IMR-90 (cell line): ENCODE measurements at regions not wholly inside any gene's neighbourhood (a gene's known extent, or its start where the extent isn't known, plus 50 kb on each side); places are given as distances from the start of the nearest gene placed in this dataset.

Experiments
- ATAC-seq: fragments of 200-7000 bp; cut with Tn5 transposase; 2 replicates; pipeline ENCODE4 v1.9.1; 2020; ENCODE audit warnings: low read depth, mild to moderate bottlenecking, moderate library complexity
- BruUV-seq: library from RNA; stranded (reverse); fragments of 400-500 nt; replicated peaks from 2 replicates; lab custom pipeline; 2021; lab: Mats Ljungman, UMichigan
- CTCF ChIA-PET: fragments of 300-600 bp; formaldehyde crosslinking; extraction: SDS; loops from one replicate; lab custom pipeline; 2021; ENCODE audit warnings: antibody characterized with exemption; lab: Yijun Ruan, JAX
- POLR2A ChIA-PET: fragments of 300-600 bp; sonication (Branson Sonifier 250); formaldehyde crosslinking; loops from one replicate; lab custom pipeline; 2022; ENCODE audit warnings: antibody characterized with exemption; ENCODE audit not compliant: unreplicated experiment; lab: Charles Lee
- DNase-seq: peaks from one replicate; pipeline ENCODE4 v3.0.0; 2013
- H2AFZ ChIP-seq: replicated peaks from 2 replicates; pipeline ENCODE3; 2013; ENCODE audit warnings: low read length, mild to moderate bottlenecking; ENCODE audit not compliant: poor library complexity
- H2AK5ac ChIP-seq: 2 replicates; pipeline ENCODE4 v1.6.1; 2013; ENCODE audit warnings: low read depth, low read length, inconsistent platforms
- H2AK9ac ChIP-seq: replicated peaks from 2 replicates; pipeline ENCODE3; 2013; ENCODE audit warnings: mild to moderate bottlenecking, low read depth, low read length, moderate library complexity; ENCODE audit not compliant: poor library complexity
- H2BK120ac ChIP-seq: 2 replicates; pipeline ENCODE4 v1.6.1; 2013; ENCODE audit warnings: low read depth, low read length, inconsistent platforms
- H2BK15ac ChIP-seq: 3 replicates; pipeline ENCODE4 v1.6.1; 2013; ENCODE audit warnings: low read depth, low read length, inconsistent platforms
- H2BK20ac ChIP-seq: 2 replicates; pipeline ENCODE4 v1.6.1; 2013; ENCODE audit warnings: low read depth, mild to moderate bottlenecking, inconsistent platforms, low read length, moderate library complexity
- H2BK5ac ChIP-seq: 2 replicates; pipeline ENCODE4 v1.6.1; 2013; ENCODE audit warnings: mild to moderate bottlenecking, low read depth, low read length, inconsistent platforms; ENCODE audit not compliant: poor library complexity, severe bottlenecking
- H3K14ac ChIP-seq: replicated peaks from 2 replicates; pipeline ENCODE4 v1.6.1; 2013; ENCODE audit warnings: low read depth, low read length, inconsistent platforms
- H3K18ac ChIP-seq: 2 replicates; pipeline ENCODE4 v1.6.1; 2013; ENCODE audit warnings: low read depth, low read length, control low read depth
- H3K23ac ChIP-seq: 2 replicates; pipeline ENCODE4 v1.6.1; 2013; ENCODE audit warnings: low read depth, low read length, inconsistent platforms
- H3K27ac ChIP-seq: 2 replicates; pipeline ENCODE4 v1.5.1; 2013; ENCODE audit warnings: mild to moderate bottlenecking, control low read depth, low read length; ENCODE audit not compliant: insufficient read depth
- H3K27me3 ChIP-seq: 2 replicates; pipeline ENCODE4 v1.6.1; 2013; ENCODE audit warnings: low read length; ENCODE audit not compliant: control insufficient read depth, insufficient read depth
- H3K36me3 ChIP-seq: 2 replicates; pipeline ENCODE4 v1.6.1; 2013; ENCODE audit warnings: low read length, mixed read lengths; ENCODE audit not compliant: control insufficient read depth, insufficient read depth
- H3K4ac ChIP-seq: 2 replicates; pipeline ENCODE4 v1.6.1; 2013; ENCODE audit warnings: low read depth, low read length, inconsistent platforms
- H3K4me1 ChIP-seq: 2 replicates; pipeline ENCODE4 v1.6.1; 2013; ENCODE audit warnings: low read length, mixed read lengths; ENCODE audit not compliant: control insufficient read depth, insufficient read depth
- H3K4me2 ChIP-seq: 2 replicates; pipeline ENCODE4 v1.6.1; 2013; ENCODE audit warnings: low read depth, mild to moderate bottlenecking, control low read depth, low read length, moderate library complexity
- H3K4me3 ChIP-seq: 2 replicates; pipeline ENCODE4 v1.5.1; 2013; ENCODE audit warnings: low read depth, mild to moderate bottlenecking, control low read depth, low read length, moderate library complexity; ENCODE audit not compliant: insufficient read depth
- H3K56ac ChIP-seq: 2 replicates; pipeline ENCODE4 v1.6.1; 2013; ENCODE audit warnings: low read length, inconsistent platforms; ENCODE audit not compliant: insufficient read depth; ENCODE audit errors: extremely low read depth
- H3K79me1 ChIP-seq, 2 experiments: 2 replicates each; pipeline ENCODE4 v1.6.1; 2013; ENCODE audit warnings: low read length in 2 of 2, inconsistent platforms in 1 of 2, low read depth in 1 of 2
- H3K9ac ChIP-seq: 2 replicates; pipeline ENCODE4 v1.6.1; 2013; ENCODE audit warnings: low read depth, low read length, control low read depth
- H3K9me1 ChIP-seq: 2 replicates; pipeline ENCODE4 v1.6.1; 2013; ENCODE audit warnings: low read length, inconsistent platforms; ENCODE audit not compliant: insufficient read depth
- H3K9me3 ChIP-seq: 2 replicates; pipeline ENCODE4 v1.6.1; 2013; ENCODE audit warnings: low read length; ENCODE audit not compliant: control insufficient read depth, insufficient read depth
- H4K20me1 ChIP-seq: 2 replicates; pipeline ENCODE4 v1.6.1; 2013; ENCODE audit warnings: low read length, inconsistent platforms; ENCODE audit not compliant: insufficient read depth
- H4K5ac ChIP-seq: 2 replicates; pipeline ENCODE4 v1.6.1; 2013; ENCODE audit warnings: mild to moderate bottlenecking, low read depth, low read length, control low read depth
- H4K8ac ChIP-seq, 2 experiments: 2 replicates each; pipeline ENCODE4 v1.6.1; 2013; ENCODE audit warnings: low read depth in 2 of 2, low read length in 2 of 2, control low read depth in 1 of 2, inconsistent platforms in 1 of 2
- H4K91ac ChIP-seq: 2 replicates; pipeline ENCODE4 v1.6.1; 2013; ENCODE audit warnings: low read depth, low read length, inconsistent platforms; ENCODE audit not compliant: insufficient read depth
- CHD1 ChIP-seq: IDR thresholded peaks from 2 replicates; pipeline ENCODE4 v1.6.1; 2012; ENCODE audit warnings: low read depth, low read length, improper control_type of control experiment
- FOS ChIP-seq: fragments of 150-350 bp; IDR thresholded peaks from 2 replicates; pipeline ENCODE4 v1.6.1; 2016; ENCODE audit warnings: low read depth, low read length
- MAZ ChIP-seq: IDR thresholded peaks from 2 replicates; pipeline ENCODE4 v1.6.1; 2012; ENCODE audit warnings: low read depth, mild to moderate bottlenecking, low read length, improper control_type of control experiment, moderate library complexity, borderline replicate concordance
- WGBS, 2 experiments: methylation state at CpG; one replicate each; pipeline versions ENCODE4 v1.1.5 to v1.1.7; 2013; ENCODE audit warnings: missing lambda C conversion rate in 2 of 2; ENCODE audit not compliant: insufficient read length in 1 of 2; ENCODE audit errors: extremely low coverage in 2 of 2; 5-methylcytosine and 5-hydroxymethylcytosine counted together
- dilution Hi-C: fragments of 300-500 bp; cut with HindIII; formaldehyde crosslinking; loops from one replicate; pipeline ENCODE4 v1.14.3; 2018; ENCODE audit warnings: low sequenced_read_pairs; ENCODE audit not compliant: unreplicated experiment
- in situ Hi-C: fragments of 300-500 bp; cut with MboI; formaldehyde crosslinking; loops from 3 replicates; pipeline ENCODE4 v1.14.3; 2019; ENCODE audit warnings: low sequenced_read_pairs, inconsistent platforms, mixed read lengths
- intact Hi-C: fragments of 100-400 bp; cut with micrococcal nuclease; formaldehyde crosslinking; loops from 2 replicates; pipeline ENCODE4 v1.10.0; 2022
- TF ChIP-seq, protein P1 (sequence below): fragments of 150-350 bp; IDR thresholded peaks from 2 replicates; pipeline ENCODE4 v1.6.1; 2016; ENCODE audit warnings: low read depth, mild to moderate bottlenecking, low read length, moderate library complexity, borderline replicate concordance

- Histone ChIP-seq H3K36me3 (no peaks in the 10 kb centered on the region), H3K18ac (no peak overlapping the region), H3K14ac (no peak overlapping the region), H3K9ac (no peak overlapping the region), H2AFZ (no peak overlapping the region), H2BK5ac (no peak overlapping the region), H3K27me3 (no peaks in the 10 kb centered on the region), H4K20me1 (no peaks in the 10 kb centered on the region), H3K9me1 (no peaks in the 10 kb centered on the region), H2BK15ac (no peak overlapping the region), H2BK20ac (no peak overlapping the region), H3K23ac (no peak overlapping the region), H3K9me3 (peaks cover 44% of the 10 kb centered on the region), H3K27ac (no peak overlapping the region), H3K79me1 (no peaks in the 10 kb centered on the region), H3K56ac (no peak overlapping the region), H3K4me2 (no peak overlapping the region), H4K5ac (no peak overlapping the region), H3K4ac (no peak overlapping the region), H2AK9ac (no peak overlapping the region), H4K8ac (no peak overlapping the region), H4K91ac (no peak overlapping the region), H3K4me3 (no peak overlapping the region), H3K4me1 (no peaks in the 10 kb centered on the region), H2AK5ac (no peak overlapping the region), H2BK120ac (no peak overlapping the region)
- dilution Hi-C loops: no loop called here
- no peak for TF ChIP-seq MAZ
- no peak for TF ChIP-seq CHD1
- no peak for TF ChIP-seq FOS
- TF ChIP-seq, protein P1, sequence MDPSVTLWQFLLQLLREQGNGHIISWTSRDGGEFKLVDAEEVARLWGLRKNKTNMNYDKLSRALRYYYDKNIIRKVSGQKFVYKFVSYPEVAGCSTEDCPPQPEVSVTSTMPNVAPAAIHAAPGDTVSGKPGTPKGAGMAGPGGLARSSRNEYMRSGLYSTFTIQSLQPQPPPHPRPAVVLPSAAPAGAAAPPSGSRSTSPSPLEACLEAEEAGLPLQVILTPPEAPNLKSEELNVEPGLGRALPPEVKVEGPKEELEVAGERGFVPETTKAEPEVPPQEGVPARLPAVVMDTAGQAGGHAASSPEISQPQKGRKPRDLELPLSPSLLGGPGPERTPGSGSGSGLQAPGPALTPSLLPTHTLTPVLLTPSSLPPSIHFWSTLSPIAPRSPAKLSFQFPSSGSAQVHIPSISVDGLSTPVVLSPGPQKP: no peak
- in situ Hi-C loops: no loop called here
- CTCF ChIA-PET: no interaction called here
- intact Hi-C loops: no loop called here
- POLR2A ChIA-PET: no interaction called here
- ATAC-seq (no peak), DNase-seq (no peak)
- 35% methylated on average over 2 of the region's 19 CpGs; no CpG with 5 or more reads in 1 of the 2 experiments for WGBS, 2 experiments
- BruUV-seq: no TSS peak
These were observed 567.2 kb downstream of the NPHP4 start for GRCh38 chr1:5424802-5425703.
